ENCODE measurements at regions not wholly inside any gene's neighbourhood (a gene's known extent, or its start where the extent isn't known, plus 50 kb on each side); places are given as distances from the start of the nearest gene placed in this dataset.

- TF ChIP-seq POLR2A (IDR thresholded peaks at IDR 0.05) (no peak), CTCF (IDR thresholded peaks at IDR 0.05) (no peak), POLR2AphosphoS5 (IDR thresholded peaks at IDR 0.05) (no peak)
These were observed 367.7 kb downstream of the KIF16B start for GRCh38 chr20:16205507-16205906.
